ENCODE measurements at regions not wholly inside any gene's neighbourhood (a gene's known extent, or its start where the extent isn't known, plus 50 kb on each side); places are given as distances from the start of the nearest gene placed in this dataset.

- no peak for DNase-seq (ENCODE audit: low read depth in 3 of 3, low spot score in 2 of 3)
Measured at GRCh38 chr1:13921190-13921589, 221.2 kb downstream of the PRDM2 start.

GRCh38 chr1:13922466-13923110 lies 222.6 kb downstream of the PRDM2 start:
- no peak for DNase-seq (ENCODE audit: low read depth in 3 of 3, low spot score in 2 of 3)

- no peak for DNase-seq (ENCODE audit: low read depth in 3 of 3, low spot score in 2 of 3)
Measured at GRCh38 chr1:13926556-13926955, 226.6 kb downstream of the PRDM2 start.

GRCh38 chr1:13927736-13928135 lies 227.7 kb downstream of the PRDM2 start:
- no peak for DNase-seq (ENCODE audit: low read depth in 3 of 3, low spot score in 2 of 3)

- no peak for DNase-seq (ENCODE audit: low read depth in 3 of 3, low spot score in 2 of 3)
Measured at GRCh38 chr1:13929313-13929712, 229.3 kb downstream of the PRDM2 start.

- no peak for DNase-seq (ENCODE audit: low read depth in 3 of 3, low spot score in 2 of 3)
Measured at GRCh38 chr1:13930151-13930550, 230.2 kb downstream of the PRDM2 start.

- DNase-seq (ENCODE audit: low read depth in 3 of 3, low spot score in 2 of 3), result no peak
Measured at GRCh38 chr1:13931226-13931625, 231.2 kb downstream of the PRDM2 start.

- no peak for DNase-seq (ENCODE audit: low read depth in 3 of 3, low spot score in 2 of 3)
Measured at GRCh38 chr1:13935336-13935735, 235.3 kb downstream of the PRDM2 start.

- no peak for DNase-seq (ENCODE audit: low read depth in 3 of 3, low spot score in 2 of 3)
Measured at GRCh38 chr1:13941315-13941714, 241.3 kb downstream of the PRDM2 start.

GRCh38 chr1:13943055-13943454 lies 243.1 kb downstream of the PRDM2 start:
- no peak for DNase-seq (ENCODE audit: low read depth in 3 of 3, low spot score in 2 of 3)

GRCh38 chr1:13945856-13946255 lies 245.9 kb downstream of the PRDM2 start:
- DNase-seq (ENCODE audit: low read depth in 3 of 3, low spot score in 2 of 3), result no peak

- no peak for DNase-seq (ENCODE audit: low read depth in 3 of 3, low spot score in 2 of 3)
Measured at GRCh38 chr1:13947658-13948057, 247.7 kb downstream of the PRDM2 start.

- DNase-seq (ENCODE audit: low read depth in 3 of 3, low spot score in 2 of 3), result no peak
Measured at GRCh38 chr1:13948396-13948795, 248.4 kb downstream of the PRDM2 start.

- no peak for DNase-seq (ENCODE audit: low read depth in 3 of 3, low spot score in 2 of 3)
Measured at GRCh38 chr1:13948888-13949391, 249.0 kb downstream of the PRDM2 start.

GRCh38 chr1:13949546-13949945 lies 249.6 kb downstream of the PRDM2 start:
- no peak for DNase-seq (ENCODE audit: low read depth in 3 of 3, low spot score in 2 of 3)

- DNase-seq (ENCODE audit: low read depth in 3 of 3, low spot score in 2 of 3), result no peak
Measured at GRCh38 chr1:13950637-13951036, 250.6 kb downstream of the PRDM2 start.

GRCh38 chr1:13951793-13952751 lies 252.1 kb downstream of the PRDM2 start:
- no peak for DNase-seq (ENCODE audit: low read depth in 3 of 3, low spot score in 2 of 3)

GRCh38 chr1:13952985-13953384 lies 253.0 kb downstream of the PRDM2 start:
- no peak for DNase-seq (ENCODE audit: low read depth in 3 of 3, low spot score in 2 of 3)

- peak in 1 of 3 donors; percentile 33 for DNase-seq (ENCODE audit: low read depth in 3 of 3, low spot score in 2 of 3)
Measured at GRCh38 chr1:13956393-13956792, 256.4 kb downstream of the PRDM2 start.

- DNase-seq (ENCODE audit: low read depth in 3 of 3, low spot score in 2 of 3), result peak; percentile 47 to 61 (median 55)
Measured at GRCh38 chr1:13960375-13960987, 260.5 kb downstream of the PRDM2 start.

- no peak for DNase-seq (ENCODE audit: low read depth in 3 of 3, low spot score in 2 of 3)
Measured at GRCh38 chr1:13964768-13965167, 264.8 kb downstream of the PRDM2 start.
